ENCODE measurements at regions not wholly inside any gene's neighbourhood (a gene's known extent, or its start where the extent isn't known, plus 50 kb on each side); places are given as distances from the start of the nearest gene placed in this dataset.
"Not testable (repeated sequence)": the region's sequence is repeated elsewhere in the genome, so short reads cannot be mapped to it uniquely, and the experiment has no call there.

GRCh38 chr6:12536416-12536815 is 180.2 kb upstream of the PHACTR1 start:
- ATAC-seq (replicated peaks in 6 of 8), result no peak
- in situ Hi-C loops (cut with MboI; ENCODE audit: low pct_unique_long_range_greater_than_20kb in 2 of 9, low sequenced_read_pairs in 9 of 9, unreplicated experiment in 9 of 9), result no loop called here
- WGBS, 10 experiments, result 38 to 100% (median 87%) methylated on average over 1 to 5 of the region's 5 CpGs
- H3K27ac ChIP-seq, result no peak overlapping the region
- peaks cover 0 to 2% of the 10 kb centered on the region in 2 donors for H3K4me1 ChIP-seq (replicated peaks in 1 of 2)
- no peak overlapping the region for H3K4me3 ChIP-seq

- 29 to 100% (median 79%) methylated on average over 1 to 4 of the region's 5 CpGs; no CpG with 5 or more reads in 4 of the 10 experiments for WGBS, 10 experiments
- no peak for ATAC-seq (replicated peaks in 6 of 8)
- Histone ChIP-seq H3K4me3 (no peak overlapping the region), H3K4me1 (replicated peaks in 1 of 2) (peaks cover 0 to 2% of the 10 kb centered on the region in 2 donors), H3K27ac (no peak overlapping the region)
- in situ Hi-C loops (cut with MboI; ENCODE audit: low pct_unique_long_range_greater_than_20kb in 2 of 9, low sequenced_read_pairs in 9 of 9, unreplicated experiment in 9 of 9), result no loop called here
Measured at GRCh38 chr6:12537389-12537788, 179.2 kb upstream of the PHACTR1 start.

GRCh38 chr6:12538881-12539357 is 177.6 kb upstream of the PHACTR1 start:
- WGBS, 10 experiments, result 53 to 100% (median 100%) methylated on average over 1 to 6 of the region's 9 CpGs; no CpG with 5 or more reads in 2 of the 10 experiments
- in situ Hi-C loops (cut with MboI; ENCODE audit: low pct_unique_long_range_greater_than_20kb in 2 of 9, low sequenced_read_pairs in 9 of 9, unreplicated experiment in 9 of 9), result no loop called here
- peaks cover 0 to 2% of the 10 kb centered on the region in 2 donors for H3K4me1 ChIP-seq (replicated peaks in 1 of 2)
- no peak overlapping the region for H3K27ac ChIP-seq
- H3K4me3 ChIP-seq, result no peak overlapping the region
- ATAC-seq (replicated peaks in 6 of 8), result no peak

GRCh38 chr6:12542319-12543115 is 174.1 kb upstream of the PHACTR1 start:
- H3K4me3 ChIP-seq; H3K27ac ChIP-seq; in situ Hi-C loops (cut with MboI; ENCODE audit: low pct_unique_long_range_greater_than_20kb in 2 of 9, low sequenced_read_pairs in 9 of 9, unreplicated experiment in 9 of 9); ATAC-seq (replicated peaks in 6 of 8); H3K4me1 ChIP-seq (replicated peaks in 1 of 2): not testable (repeated sequence)
- WGBS, 10 experiments, result 68 to 100% (median 100%) methylated on average over 1 to 4 of the region's 4 CpGs

GRCh38 chr6:12543953-12544352 is 172.6 kb upstream of the PHACTR1 start:
- H3K27ac ChIP-seq, result no peak overlapping the region
- no peak overlapping the region for H3K4me3 ChIP-seq
- peaks cover 0 to 3% of the 10 kb centered on the region in 2 donors for H3K4me1 ChIP-seq (replicated peaks in 1 of 2)
- in situ Hi-C loops (cut with MboI; ENCODE audit: low pct_unique_long_range_greater_than_20kb in 2 of 9, low sequenced_read_pairs in 9 of 9, unreplicated experiment in 9 of 9), result no loop called here
- 20 to 86% (median 56%) methylated on average over 1 to 5 of the region's 5 CpGs; no CpG with 5 or more reads in 1 of the 10 experiments for WGBS, 10 experiments
- peak in 4 of 8 experiments; percentile 38 to 76 (median 76) for ATAC-seq (replicated peaks in 6 of 8)

- 43 to 100% (median 80%) methylated on average over 1 to 3 of the region's 3 CpGs for WGBS, 10 experiments
- H3K27ac ChIP-seq, result no peak overlapping the region
- H3K4me1 ChIP-seq (replicated peaks in 1 of 2), result peaks cover 0 to 3% of the 10 kb centered on the region in 2 donors
- ATAC-seq (replicated peaks in 6 of 8), result no peak
- in situ Hi-C loops (cut with MboI; ENCODE audit: low pct_unique_long_range_greater_than_20kb in 2 of 9, low sequenced_read_pairs in 9 of 9, unreplicated experiment in 9 of 9), result no loop called here
- no peak overlapping the region for H3K4me3 ChIP-seq
Measured at GRCh38 chr6:12544821-12545565, 171.6 kb upstream of the PHACTR1 start.

GRCh38 chr6:12545619-12546409 is 170.8 kb upstream of the PHACTR1 start:
- Histone ChIP-seq H3K27ac (no peak overlapping the region), H3K4me3 (no peak overlapping the region), H3K4me1 (replicated peaks in 1 of 2) (peaks cover 0 to 3% of the 10 kb centered on the region in 2 donors)
- in situ Hi-C loops (cut with MboI; ENCODE audit: low pct_unique_long_range_greater_than_20kb in 2 of 9, low sequenced_read_pairs in 9 of 9, unreplicated experiment in 9 of 9), result no loop called here
- WGBS, 10 experiments, result 0 to 100% (median 61%) methylated on average over 1 to 2 of the region's 2 CpGs; no CpG with 5 or more reads in 2 of the 10 experiments
- ATAC-seq (replicated peaks in 6 of 8), result peak in 3 of 8 experiments; percentile 36 to 82 (median 48)

GRCh38 chr6:12546410-12547002 is 170.1 kb upstream of the PHACTR1 start:
- Histone ChIP-seq H3K27ac (no peak overlapping the region), H3K4me1 (replicated peaks in 1 of 2) (peaks cover 0 to 3% of the 10 kb centered on the region in 2 donors), H3K4me3 (no peak overlapping the region)
- WGBS, 10 experiments, result 25 to 93% (median 68%) methylated on average over 1 to 4 of the region's 4 CpGs
- in situ Hi-C loops (cut with MboI; ENCODE audit: low pct_unique_long_range_greater_than_20kb in 2 of 9, low sequenced_read_pairs in 9 of 9, unreplicated experiment in 9 of 9), result no loop called here
- ATAC-seq (replicated peaks in 6 of 8), result peak in 3 of 8 experiments; percentile 54 to 90 (median 77)

GRCh38 chr6:12548526-12548925 is 168.0 kb upstream of the PHACTR1 start:
- in situ Hi-C loops (cut with MboI; ENCODE audit: low pct_unique_long_range_greater_than_20kb in 2 of 9, low sequenced_read_pairs in 9 of 9, unreplicated experiment in 9 of 9), result no loop called here
- H3K27ac ChIP-seq, result no peak overlapping the region
- 6 to 75% (median 60%) methylated on average over 1 to 2 of the region's 2 CpGs; no CpG with 5 or more reads in 3 of the 10 experiments for WGBS, 10 experiments
- no peak for ATAC-seq (replicated peaks in 6 of 8)
- no peak overlapping the region for H3K4me3 ChIP-seq
- H3K4me1 ChIP-seq (replicated peaks in 1 of 2), result peaks cover 0 to 3% of the 10 kb centered on the region in 2 donors

GRCh38 chr6:12549445-12549844 is 167.1 kb upstream of the PHACTR1 start:
- H3K4me1 ChIP-seq (replicated peaks in 1 of 2); H3K27ac ChIP-seq; ATAC-seq (replicated peaks in 6 of 8); in situ Hi-C loops (cut with MboI; ENCODE audit: low pct_unique_long_range_greater_than_20kb in 2 of 9, low sequenced_read_pairs in 9 of 9, unreplicated experiment in 9 of 9); H3K4me3 ChIP-seq: not testable (repeated sequence)
- no CpG with 5 or more reads among the region's 8 CpGs for WGBS, 10 experiments

- H3K4me3 ChIP-seq; in situ Hi-C loops (cut with MboI; ENCODE audit: low pct_unique_long_range_greater_than_20kb in 2 of 9, low sequenced_read_pairs in 9 of 9, unreplicated experiment in 9 of 9); H3K4me1 ChIP-seq (replicated peaks in 1 of 2); ATAC-seq (replicated peaks in 6 of 8); H3K27ac ChIP-seq: not testable (repeated sequence)
- WGBS, 10 experiments, result 90 to 100% methylated on average over 2 of the region's 2 CpGs; no CpG with 5 or more reads in 8 of the 10 experiments
Measured at GRCh38 chr6:12554820-12555219, 161.7 kb upstream of the PHACTR1 start.

- WGBS, 10 experiments, result 0 to 94% (median 47%) methylated on average over 2 of the region's 2 CpGs; no CpG with 5 or more reads in 2 of the 10 experiments
- H3K4me1 ChIP-seq (replicated peaks in 1 of 2), result no peaks in the 10 kb centered on the region
- no peak for ATAC-seq (replicated peaks in 6 of 8)
- no peak overlapping the region for H3K27ac ChIP-seq
- no peak overlapping the region for H3K4me3 ChIP-seq
- in situ Hi-C loops (cut with MboI; ENCODE audit: low pct_unique_long_range_greater_than_20kb in 2 of 9, low sequenced_read_pairs in 9 of 9, unreplicated experiment in 9 of 9), result no loop called here
Measured at GRCh38 chr6:12555267-12555666, 161.3 kb upstream of the PHACTR1 start.
